NCI-H2171 treated with DMSO at 0.1 percent for 48 hours (cell line): ENCODE measurements at regions not wholly inside any gene's neighbourhood (a gene's known extent, or its start where the extent isn't known, plus 50 kb on each side); places are given as distances from the start of the nearest gene placed in this dataset.
"Not testable (repeated sequence)": the region's sequence is repeated elsewhere in the genome, so short reads cannot be mapped to it uniquely, and the experiment has no call there.

Source experiments
- DNase-seq: peaks from one replicate; lab custom pipeline; 2025; lab: John Stamatoyannopoulos, UW

GRCh38 chr5:121665542-121665941 lies 186.1 kb upstream of the FTMT start:
- not testable (repeated sequence) for DNase-seq

DNA sequence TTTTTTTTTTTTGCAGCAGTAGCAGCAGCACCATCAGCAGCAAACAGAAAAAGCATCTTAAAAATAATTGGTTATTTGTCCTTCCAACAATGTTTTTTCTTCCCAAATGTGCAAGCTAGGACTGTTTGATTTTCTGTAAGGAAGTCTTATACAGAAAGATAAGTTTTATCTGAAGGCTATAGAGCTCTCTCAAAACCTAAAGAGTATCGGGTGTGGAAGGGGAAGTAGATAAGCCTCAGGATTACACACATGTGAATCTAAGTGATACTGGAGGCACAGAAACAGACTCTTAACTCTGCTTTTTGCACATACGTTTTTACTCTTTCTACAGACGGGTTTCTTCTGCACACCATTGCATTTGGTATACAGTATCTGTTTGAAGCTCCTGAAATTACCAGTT lies 184.4 kb upstream of the FTMT start:
- DNase-seq: no peak

DNA sequence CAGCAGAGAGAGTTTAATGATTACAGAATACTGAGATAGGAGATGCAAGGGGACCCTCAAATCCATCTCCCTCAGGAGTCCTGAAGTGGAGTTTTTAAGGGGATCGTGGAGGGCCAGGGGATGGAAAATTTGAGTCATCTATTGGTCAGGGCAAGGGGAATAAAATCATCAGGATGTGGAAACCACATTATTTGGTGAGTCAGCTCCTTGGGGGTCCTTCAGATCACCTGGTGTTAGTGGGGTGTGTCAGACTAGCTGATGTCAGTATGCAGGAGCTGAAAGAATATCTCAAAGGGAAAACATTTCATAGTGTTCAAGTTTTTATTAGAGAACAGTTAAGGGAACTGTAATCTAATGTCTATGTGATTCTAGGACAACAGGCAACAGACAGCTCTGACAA lies 183.0 kb upstream of the FTMT start:
- no peak for DNase-seq

DNA sequence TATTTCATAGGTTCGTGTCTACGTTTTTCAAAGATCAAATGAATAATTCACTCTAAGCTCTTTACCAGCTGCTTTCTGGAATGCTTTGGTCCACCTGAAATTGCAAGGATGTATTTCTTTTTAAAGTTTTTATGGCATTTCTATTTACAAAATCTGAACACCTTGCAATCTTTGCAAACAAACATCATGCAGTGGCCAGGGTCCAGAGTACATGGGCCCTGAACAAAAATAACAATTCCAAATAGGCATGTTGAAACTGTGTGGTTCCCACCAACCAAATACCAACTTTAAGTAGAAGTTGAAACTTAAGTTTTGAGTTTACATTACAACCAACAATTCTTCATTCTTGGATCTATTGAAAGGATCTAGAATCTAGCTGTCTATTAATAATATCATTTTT lies 180.1 kb upstream of the FTMT start:
- DNase-seq: no peak

DNA sequence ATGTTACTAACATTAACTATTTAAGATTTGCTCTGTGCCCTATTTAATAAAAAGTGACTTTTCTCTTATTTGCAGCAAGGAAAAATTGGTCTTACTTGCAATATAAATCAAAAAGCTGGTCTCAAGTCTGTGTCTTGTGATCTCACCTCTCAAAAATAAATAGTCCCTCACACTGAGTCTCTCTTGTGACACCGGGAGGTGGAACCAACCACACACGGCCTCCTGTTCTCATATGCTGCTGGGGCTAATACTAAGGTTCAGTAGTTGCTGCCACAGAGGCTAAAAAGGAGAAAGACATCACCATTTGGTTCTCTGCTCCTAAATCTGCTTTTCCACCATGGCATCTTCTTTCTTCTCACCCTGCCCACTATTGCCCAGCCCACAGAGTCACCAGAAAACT lies 175.8 kb upstream of the FTMT start:
- DNase-seq: no peak

- no peak for DNase-seq
Observed at GRCh38 chr5:121681229-121681855, 170.3 kb upstream of the FTMT start.

- no peak for DNase-seq
Observed at GRCh38 chr5:121688126-121688525, 163.6 kb upstream of the FTMT start.

DNA sequence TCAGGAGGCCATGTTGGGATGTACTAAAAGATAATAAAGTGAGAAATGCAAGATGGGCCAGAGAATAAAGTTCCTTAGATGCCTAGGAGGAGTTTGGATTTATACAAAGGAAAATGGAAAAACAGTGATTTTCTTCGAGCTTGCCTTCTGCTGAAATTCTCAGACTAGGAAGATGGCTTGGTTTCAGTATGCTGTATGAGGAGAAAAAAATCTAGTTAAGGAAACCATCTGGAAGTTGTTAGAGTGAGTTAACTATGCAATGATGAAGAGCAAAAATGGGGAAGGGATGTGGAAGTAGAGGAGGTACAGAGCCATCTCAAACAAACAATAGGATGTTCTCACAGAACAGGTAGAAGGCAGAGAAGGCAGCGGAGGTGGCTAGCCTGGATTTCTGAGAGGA lies 162.9 kb upstream of the FTMT start:
- DNase-seq: no peak

- no peak for DNase-seq
Observed at GRCh38 chr5:121691478-121691877, 160.2 kb upstream of the FTMT start.

- no peak for DNase-seq
Observed at GRCh38 chr5:121692158-121692557, 159.5 kb upstream of the FTMT start.

- no peak for DNase-seq
Observed at GRCh38 chr5:121693864-121694263, 157.8 kb upstream of the FTMT start.

GRCh38 chr5:121695307-121695706 lies 156.4 kb upstream of the FTMT start:
- DNase-seq: no peak

GRCh38 chr5:121698690-121699089 lies 153.0 kb upstream of the FTMT start:
- no peak for DNase-seq

DNA sequence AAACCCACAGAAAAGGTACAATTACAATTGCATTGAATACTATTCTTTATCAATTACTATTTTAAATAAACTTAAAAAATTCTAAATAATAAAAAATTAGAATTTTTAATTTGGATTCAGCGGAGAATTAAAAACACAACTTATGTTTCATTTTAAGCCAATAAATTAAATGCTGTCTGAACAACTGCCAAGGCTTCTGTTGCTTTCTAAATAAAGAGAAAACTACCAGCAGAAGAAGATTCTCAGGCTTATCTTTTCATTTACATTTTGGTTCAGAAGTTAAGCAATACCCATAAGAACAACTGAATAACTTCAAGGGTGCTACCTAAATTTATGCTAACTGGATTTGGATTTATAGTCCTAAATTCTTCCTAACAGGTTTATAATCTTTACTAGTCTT lies 150.0 kb upstream of the FTMT start:
- DNase-seq: no peak

GRCh38 chr5:121702682-121703081 lies 149.0 kb upstream of the FTMT start:
- no peak for DNase-seq

DNA sequence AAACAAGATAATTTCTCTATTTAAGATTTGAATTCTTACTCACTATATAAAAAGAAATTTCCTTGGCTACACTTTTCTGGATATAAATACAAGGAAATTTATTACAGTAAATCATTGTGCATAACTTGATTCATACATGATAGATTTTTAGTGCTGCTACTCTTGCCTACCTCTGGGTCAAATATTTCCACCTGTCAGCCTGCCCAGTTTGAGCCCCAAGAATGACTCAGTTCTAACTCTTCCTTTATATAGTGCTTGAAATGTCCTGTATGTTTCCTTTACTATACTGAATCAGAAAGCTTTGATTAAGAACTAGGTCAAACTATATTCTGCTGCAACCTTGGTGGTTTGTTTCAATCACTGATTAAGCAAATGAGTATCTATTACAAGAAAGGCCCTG lies 147.4 kb upstream of the FTMT start:
- no peak for DNase-seq

DNA sequence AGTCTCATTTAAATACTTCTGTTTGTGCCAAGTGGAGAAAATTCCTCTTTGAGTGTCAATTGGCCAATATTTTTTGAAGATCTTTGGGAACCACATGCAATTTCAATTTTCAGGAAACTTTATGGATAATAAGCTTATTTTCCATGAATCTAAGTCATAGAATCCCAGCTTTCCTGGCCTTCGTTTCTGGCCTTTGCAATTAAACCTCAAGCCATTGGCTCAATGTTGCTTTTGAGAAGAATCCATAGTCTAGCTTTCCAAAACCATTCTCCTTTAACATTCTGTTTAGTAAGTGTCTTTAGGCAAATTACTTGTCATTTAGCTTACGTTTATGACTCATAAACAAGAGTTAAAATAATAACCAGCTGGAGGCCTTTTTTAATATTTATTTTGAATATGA lies 145.0 kb upstream of the FTMT start:
- no peak for DNase-seq

GRCh38 chr5:121707178-121707577 lies 144.5 kb upstream of the FTMT start:
- DNase-seq: no peak

DNA sequence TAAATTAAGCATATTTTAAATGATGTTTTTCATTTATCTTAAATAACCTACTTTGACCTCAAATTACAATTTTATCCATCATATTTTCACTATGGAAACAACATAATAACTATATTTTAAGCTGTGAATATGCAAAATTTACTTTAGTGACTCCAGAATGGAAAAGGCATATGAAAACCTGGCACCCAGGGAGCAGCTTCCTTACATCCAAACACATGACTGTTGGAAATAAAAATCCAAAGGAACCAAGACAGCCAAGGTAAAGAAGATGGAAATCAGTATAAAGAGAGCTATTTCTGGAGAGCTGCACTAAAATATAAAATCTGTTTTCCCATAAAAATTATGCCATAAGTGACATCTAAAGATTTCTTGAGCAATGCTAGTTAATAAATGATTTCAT lies 140.3 kb upstream of the FTMT start:
- no peak for DNase-seq

DNA sequence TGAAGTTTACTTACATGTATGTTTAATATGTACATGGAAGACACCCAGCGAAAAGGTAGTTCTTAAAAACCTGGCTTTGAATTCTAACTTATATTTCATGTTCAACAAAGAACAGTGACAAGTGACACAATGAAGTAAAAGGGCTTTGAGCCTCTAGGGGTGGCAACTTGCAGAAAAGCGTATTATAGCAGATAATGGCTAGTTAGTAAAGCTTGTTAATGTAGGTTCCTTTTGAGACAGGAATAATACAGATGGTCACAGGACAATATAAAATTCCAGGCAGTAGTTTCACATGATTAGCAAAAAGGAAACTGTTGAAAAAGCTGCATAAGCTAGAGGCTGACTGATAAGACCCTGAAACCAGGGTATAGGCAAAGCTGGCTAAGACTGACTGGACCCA lies 132.4 kb upstream of the FTMT start:
- no peak for DNase-seq

DNA sequence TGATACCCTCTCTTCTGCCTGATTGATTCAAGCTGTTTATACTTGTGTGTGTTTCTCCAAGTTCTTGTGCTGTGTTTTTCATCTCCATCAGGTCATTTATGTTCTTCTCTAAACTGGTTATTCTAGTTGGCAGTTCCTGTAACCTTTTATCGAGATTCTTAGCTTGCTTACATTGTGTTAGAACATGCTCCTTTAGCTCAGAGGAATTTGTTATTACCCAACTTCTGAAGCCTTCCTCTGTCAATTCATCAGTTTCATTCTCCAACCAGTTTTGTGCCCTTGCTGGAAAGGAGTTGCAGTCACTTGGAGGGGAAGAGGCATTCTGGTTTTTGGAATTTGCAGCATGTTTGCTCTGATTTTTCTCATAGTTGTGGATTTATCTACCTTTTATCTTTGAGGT lies 126.2 kb upstream of the FTMT start:
- DNase-seq: no peak

GRCh38 chr5:121726991-121727390 lies 124.7 kb upstream of the FTMT start:
- DNase-seq: no peak

- no peak for DNase-seq
Observed at GRCh38 chr5:121731377-121731776, 120.3 kb upstream of the FTMT start.

- DNase-seq: no peak
Observed at GRCh38 chr5:121735618-121736017, 116.1 kb upstream of the FTMT start.

DNA sequence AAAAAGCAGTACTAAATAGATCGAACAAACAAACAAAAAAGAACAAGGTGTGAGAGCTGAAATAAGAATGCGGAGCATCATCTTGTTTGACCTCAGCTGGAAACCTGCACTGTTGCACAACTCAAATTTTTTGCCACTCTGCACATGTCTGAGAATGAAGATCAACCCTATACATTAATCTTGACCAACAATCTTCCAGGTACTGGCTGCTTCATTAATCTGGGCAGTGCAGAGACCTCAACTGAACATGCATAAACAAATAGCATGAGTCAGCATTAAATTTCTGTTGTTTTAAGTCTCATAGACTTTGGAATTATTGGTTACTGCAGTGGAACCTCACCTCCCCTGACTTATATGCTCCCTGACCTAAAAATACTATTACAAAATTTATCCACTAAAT lies 114.6 kb upstream of the FTMT start:
- DNase-seq: no peak
